ENCODE measurements at regions not wholly inside any gene's neighbourhood (a gene's known extent, or its start where the extent isn't known, plus 50 kb on each side); places are given as distances from the start of the nearest gene placed in this dataset.

DNA sequence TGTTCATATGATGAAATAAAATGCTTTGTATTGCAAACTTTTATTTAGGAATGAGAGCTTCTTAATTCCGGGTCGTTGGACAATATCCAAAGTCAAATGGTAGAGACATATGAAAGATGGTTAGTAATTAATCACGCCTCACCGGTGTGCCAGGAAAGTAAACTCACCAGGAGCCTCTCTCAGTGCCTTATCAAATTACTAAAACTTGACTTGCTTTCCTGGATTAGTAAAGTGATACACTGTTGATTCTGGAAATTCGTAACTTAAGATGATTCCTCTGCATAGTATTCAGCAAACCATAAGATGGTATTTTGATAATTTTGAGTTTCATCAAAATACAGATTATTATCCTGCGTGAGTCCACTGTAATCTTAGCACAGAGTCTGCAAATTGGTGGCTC is 115.2 kb downstream of the PAX1 start:
- no peak for DNase-seq

DNA sequence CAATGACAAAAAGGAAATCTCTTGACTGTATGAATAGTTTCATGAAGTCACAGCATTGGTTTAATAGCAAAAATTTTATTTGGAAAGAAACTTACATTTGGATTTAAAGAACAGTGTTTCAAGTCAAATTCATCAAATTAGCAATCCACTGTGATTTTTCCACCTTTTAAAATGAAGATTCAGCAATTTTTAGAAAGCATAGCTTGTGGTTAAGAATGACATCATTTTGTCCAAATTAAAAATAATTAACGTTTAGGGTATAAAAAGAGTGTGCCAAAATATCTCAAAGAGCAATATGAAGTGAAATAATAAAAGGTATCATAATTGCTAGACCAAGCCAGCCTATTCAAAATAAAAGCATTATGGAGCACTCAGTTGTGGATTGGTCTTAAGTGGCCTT is 114.6 kb downstream of the PAX1 start:
- DNase-seq, result no peak

DNA sequence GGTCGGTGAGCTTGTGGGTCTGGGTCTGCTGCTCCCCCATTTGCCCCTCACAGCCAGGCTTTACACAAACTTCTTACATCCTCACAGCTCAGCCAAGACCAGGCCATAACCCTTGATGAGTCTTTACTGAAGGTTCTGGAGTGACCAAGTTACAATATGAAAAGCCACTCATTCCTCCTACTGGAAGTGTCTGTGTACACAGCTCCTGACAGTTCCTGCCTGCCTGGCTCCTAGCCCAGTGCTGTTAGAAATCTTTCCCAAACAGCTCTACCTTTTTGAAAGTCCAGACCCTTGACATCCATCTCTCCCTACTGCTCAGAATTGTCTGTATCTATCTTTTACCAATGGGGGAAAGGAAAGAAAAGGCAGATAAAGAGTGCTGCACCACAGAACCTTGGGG is 106.9 kb downstream of the PAX1 start:
- no peak for DNase-seq

DNA sequence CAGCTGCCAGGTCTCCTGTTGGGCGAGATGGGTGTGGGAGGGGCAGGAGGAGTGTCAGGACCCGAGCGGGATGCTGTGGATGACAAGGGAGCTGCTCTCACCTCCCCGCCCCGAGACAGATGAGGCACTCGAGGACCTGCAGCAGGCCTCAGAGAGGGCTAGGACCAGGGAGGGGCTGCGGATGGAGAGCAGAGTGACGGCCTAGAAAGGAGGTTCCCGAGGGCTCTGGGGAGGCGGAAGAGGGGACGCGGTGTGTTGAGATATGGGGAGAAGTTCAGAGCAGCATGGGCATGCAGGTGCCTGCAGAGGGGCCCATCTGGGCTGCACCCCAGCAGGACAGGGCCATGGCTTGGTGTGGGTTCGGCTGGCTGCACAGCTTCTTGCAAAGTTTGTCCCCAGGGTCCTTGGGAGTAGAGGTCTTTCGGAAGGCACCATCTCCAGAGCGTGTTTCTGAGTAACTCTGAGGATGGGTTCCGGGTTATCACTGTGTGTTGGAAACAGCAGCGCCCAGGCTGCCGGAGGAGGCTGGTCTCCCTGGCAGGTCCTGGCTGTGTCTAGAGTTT is 104.6 kb downstream of the PAX1 start:
- DNase-seq, result no peak

DNA sequence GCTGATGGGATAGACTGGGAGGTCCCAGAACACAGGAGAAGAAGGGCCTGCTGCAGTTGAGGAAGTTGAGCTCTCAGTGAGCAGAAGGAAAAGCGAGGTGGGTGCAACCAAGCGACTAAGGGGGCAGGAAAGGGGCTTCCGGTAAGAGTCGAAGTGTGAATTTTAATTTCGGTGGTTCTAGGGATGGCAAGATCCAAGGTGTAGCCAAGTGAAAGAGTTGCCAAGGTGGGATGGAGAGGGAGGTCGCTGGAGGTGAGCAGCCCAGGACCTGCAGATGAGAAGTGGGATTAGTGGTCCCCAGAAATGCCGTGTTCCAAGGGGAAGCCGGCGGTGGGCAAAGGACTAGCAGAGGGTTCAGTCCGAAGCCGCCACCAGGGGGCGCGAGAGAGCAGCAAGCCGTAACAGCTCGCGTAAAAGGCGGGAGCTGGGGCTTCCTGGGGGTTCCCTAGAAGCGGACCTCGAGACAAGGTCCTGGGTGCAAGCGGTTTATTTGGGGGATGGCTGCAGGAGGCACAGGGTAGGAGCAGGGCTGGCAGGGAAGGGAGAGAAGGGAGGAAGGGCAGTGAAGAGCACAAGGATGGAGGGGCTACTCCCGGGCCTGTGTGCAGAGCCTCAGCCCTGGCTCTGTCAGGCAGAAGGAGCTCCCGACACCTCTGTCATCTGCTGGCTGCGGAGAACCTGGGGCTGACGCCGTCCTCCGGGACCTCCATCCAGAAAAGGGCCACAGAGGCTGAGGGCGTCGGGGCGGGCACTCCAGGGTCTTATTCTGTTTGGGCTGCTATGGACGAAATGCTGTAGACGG is 103.6 kb downstream of the PAX1 start:
- no peak for DNase-seq

DNA sequence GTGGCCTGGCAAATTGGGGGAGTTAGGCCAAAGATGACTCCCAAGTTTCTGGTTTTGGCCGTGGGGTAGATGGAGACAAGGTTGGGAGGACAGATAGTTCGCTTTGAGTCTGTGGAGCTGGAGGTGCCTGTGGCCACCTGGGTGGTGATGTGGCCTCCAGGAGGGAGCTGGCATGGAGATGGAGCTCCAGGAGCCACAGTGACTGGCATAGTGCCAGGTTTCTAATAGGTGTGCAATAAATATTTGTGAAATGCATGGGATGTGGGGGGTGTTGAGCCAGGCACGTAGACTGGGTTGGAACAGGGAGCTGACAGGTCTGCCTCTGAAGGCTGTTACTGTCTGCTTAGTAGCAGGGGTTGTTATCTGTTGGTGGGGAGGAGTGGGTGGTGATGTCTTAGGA is 102.7 kb downstream of the PAX1 start:
- no peak for DNase-seq

DNA sequence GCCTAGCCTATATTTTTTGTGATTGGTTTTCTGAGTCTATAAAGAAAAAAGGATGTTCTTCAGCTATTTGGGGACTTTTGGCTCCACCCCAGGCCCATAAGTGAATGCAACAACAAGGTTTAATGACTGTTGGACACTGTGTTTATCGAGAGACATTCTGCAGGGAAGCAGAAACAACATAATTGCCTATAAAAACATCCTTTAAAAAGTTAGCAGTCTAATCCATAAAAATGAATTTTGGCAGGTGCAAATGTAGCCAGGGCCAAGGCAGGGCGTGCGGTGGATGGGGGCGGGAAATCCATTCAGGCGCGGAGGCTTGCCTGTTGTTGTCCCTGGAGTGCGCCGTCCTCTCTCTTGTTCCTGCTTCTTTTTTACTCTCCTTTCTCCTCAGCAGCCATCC is 99.3 kb downstream of the PAX1 start:
- no peak for DNase-seq

DNA sequence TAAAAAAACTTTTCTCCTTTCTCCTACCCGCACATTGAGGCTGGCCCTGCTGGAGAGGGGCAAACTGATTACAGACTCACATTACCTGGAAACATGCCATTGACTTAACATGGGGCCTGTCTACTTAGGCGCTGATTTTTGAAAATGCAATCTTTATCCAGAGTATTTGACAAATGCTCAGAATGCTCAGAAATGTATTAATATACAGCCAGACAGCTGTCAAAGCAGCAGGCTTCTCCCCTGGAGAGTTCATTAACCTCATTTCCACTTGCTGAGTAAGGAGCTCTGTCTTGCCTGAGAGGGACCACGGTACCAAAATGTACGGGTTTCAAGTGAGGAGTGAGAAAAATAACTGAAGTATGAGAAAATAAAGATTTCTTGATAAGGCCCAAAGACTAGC is 95.7 kb downstream of the PAX1 start:
- DNase-seq, result no peak

DNA sequence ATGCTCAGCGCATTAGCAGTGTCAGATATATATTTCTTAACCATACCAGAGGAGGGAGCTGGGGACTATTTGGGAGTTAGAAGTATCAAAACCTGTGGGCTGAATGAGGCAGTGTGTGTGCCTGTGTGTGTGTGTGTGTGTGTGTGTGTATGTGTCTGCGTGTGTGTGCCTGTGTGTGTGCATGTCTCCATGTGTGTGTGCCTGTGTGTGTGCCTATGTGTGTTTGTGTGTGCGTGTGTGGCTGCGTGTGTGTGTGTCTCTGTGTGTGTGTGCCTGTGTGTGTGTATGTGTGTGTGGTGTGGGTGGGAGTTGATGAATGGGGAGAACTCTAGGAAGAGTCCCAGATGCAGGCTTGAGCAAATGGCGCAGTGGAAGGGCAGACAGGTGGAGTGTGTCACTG is 92.9 kb downstream of the PAX1 start:
- no peak for DNase-seq

DNA sequence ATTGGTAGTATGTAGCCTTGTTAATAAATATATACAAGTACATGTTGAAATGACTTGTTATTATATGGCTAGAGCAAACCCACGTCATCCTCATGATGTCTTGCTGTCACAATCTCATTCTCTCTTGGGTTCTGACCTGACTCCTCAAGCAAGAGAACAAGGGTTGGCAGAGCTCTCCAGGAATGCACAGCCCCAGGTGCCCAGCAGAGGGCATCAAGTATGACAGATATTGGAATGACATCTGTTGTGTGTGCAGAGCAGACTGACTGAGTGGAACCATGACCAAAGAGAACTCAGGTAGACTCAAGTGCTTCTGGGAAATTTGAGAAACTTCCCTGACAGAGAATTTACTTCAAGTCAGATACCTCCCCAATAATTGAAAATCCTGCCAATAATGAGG is 90.6 kb downstream of the PAX1 start:
- DNase-seq, result no peak

DNA sequence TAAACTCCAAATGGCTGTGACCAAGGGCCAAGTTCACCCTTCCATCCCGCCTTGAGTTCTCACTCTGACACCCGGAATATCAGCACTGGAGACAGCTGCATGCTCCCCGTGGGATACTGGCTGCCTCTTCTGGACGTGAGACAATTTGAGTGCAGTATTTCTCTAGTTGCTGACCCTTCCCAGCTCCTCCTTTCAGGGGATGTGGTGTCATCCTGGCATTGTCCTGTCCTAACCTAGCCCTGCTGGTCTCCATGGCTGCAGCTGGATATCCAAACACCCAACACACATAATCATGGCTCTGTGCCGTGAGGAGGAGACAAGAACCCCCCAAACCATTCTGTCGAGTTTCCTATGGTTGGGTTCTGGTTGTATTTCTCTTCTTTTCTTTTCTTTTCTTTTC is 82.6 kb downstream of the PAX1 start:
- DNase-seq, result no peak

DNA sequence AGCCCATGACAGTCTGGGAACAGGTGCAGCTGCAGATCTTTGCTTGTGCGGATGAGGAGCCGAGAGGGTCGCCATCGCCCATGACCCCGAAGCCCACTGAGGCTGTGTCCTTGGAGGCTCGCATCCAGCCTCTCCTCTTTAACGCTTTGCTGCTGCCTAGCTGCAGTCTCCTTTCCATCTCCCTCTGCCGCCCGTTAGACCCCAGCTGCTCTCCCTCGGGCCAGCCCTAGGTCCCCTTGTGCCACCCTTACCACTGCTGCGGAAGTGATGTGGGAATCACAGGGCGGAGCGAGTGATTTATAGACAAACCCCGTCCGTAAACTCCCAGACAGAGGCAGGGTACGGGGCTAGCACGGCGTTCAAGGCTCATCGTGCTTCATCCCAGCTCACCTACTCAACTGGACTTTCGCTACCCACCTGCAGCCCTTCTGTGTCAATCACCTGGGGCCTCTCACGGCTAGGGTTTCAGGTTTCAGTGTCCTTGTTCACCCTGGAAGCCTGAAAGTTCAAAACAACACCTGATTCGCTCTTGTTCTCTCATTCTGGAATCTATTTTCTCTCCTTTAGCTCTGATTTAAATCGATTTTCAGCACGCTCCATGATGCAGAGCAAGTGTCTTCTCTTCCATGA is 76.1 kb downstream of the PAX1 start:
- DNase-seq, result no peak

DNA sequence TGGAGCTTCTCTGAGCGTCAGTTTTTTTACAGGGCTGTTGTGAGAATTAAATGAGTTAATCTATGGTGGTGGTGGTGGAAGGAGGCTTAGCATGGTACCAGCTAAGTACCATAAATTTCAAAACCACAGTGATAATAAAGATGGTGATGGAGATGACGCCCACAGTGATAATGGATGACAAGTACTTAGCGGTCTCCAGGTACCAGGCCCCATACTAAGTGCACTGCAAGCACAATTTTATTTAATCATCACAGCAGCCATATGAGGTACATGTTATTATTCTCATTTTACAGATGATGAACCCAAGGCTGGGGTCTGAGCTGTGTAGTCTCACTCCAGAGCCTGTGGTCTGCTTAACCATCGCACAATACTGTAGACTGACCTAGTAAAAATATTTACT is 75.1 kb downstream of the PAX1 start:
- DNase-seq, result no peak

Measured in CD4-positive, alpha-beta T cell treated with Interleukin-10 for 1 hour (primary cell).